ENCODE measurements at regions not wholly inside any gene's neighbourhood (a gene's known extent, or its start where the extent isn't known, plus 50 kb on each side); places are given as distances from the start of the nearest gene placed in this dataset.

- TF ChIP-seq, protein P1, sequence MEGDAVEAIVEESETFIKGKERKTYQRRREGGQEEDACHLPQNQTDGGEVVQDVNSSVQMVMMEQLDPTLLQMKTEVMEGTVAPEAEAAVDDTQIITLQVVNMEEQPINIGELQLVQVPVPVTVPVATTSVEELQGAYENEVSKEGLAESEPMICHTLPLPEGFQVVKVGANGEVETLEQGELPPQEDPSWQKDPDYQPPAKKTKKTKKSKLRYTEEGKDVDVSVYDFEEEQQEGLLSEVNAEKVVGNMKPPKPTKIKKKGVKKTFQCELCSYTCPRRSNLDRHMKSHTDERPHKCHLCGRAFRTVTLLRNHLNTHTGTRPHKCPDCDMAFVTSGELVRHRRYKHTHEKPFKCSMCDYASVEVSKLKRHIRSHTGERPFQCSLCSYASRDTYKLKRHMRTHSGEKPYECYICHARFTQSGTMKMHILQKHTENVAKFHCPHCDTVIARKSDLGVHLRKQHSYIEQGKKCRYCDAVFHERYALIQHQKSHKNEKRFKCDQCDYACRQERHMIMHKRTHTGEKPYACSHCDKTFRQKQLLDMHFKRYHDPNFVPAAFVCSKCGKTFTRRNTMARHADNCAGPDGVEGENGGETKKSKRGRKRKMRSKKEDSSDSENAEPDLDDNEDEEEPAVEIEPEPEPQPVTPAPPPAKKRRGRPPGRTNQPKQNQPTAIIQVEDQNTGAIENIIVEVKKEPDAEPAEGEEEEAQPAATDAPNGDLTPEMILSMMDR (IDR thresholded peaks at IDR 0.05; ENCODE audit: insufficient read depth, low read depth, low read length): no peak
- no peak for TF ChIP-seq EZH2 (IDR thresholded peaks at IDR 0.05; ENCODE audit: insufficient read depth, low read length)
Observed at GRCh38 chr2:175293776-175294175, 112.3 kb upstream of the ATP5MC3 start.
